ENCODE measurements at regions not wholly inside any gene's neighbourhood (a gene's known extent, or its start where the extent isn't known, plus 50 kb on each side); places are given as distances from the start of the nearest gene placed in this dataset.

- H3K4me3 ChIP-seq: no peak overlapping the region
- intact Hi-C loops (cut with DNase I): no loop called here
- H3K4me1 ChIP-seq: peaks cover 0 to 6% (median 2%) of the 10 kb centered on the region in 4 donors
- WGBS: 94% methylated on average over 4 of the region's 4 CpGs
- no peak for DNase-seq (ENCODE audit: extremely low spot score)
- H3K27ac ChIP-seq (replicated peaks in 1 of 4): no peak overlapping the region
- H3K9me3 ChIP-seq: no peaks in the 10 kb centered on the region
- no peaks in the 10 kb centered on the region for H3K36me3 ChIP-seq
- H3K27me3 ChIP-seq: no peaks in the 10 kb centered on the region
- no peak for TF ChIP-seq POLR2AphosphoS5 (IDR thresholded peaks at IDR 0.05)
- no peak for TF ChIP-seq CTCF (IDR thresholded peaks at IDR 0.05)
- no peak for TF ChIP-seq EP300 (IDR thresholded peaks at IDR 0.05)
- TF ChIP-seq POLR2A (IDR thresholded peaks at IDR 0.05; ENCODE audit: low read depth): no peak
Measured at GRCh38 chr12:92210071-92210470, 64.4 kb upstream of the BTG1 start.

GRCh38 chr12:92208613-92209121, 63.0 kb upstream of the BTG1 start:
- Histone ChIP-seq H3K9me3 (no peaks in the 10 kb centered on the region), H3K27ac (replicated peaks in 1 of 4) (peak overlapping the region in 2 of 4 donors; percentile 7 to 28), H3K4me3 (no peak overlapping the region), H3K36me3 (no peaks in the 10 kb centered on the region), H3K4me1 (peaks cover 0 to 6% (median 2%) of the 10 kb centered on the region in 4 donors), H3K27me3 (no peaks in the 10 kb centered on the region)
- intact Hi-C loops (cut with DNase I): no loop called here
- TF ChIP-seq EP300 (IDR thresholded peaks at IDR 0.05) (no peak), CTCF (IDR thresholded peaks at IDR 0.05) (no peak), POLR2A (IDR thresholded peaks at IDR 0.05; ENCODE audit: low read depth) (no peak), POLR2AphosphoS5 (IDR thresholded peaks at IDR 0.05) (no peak)
- 55% methylated on average over 6 of the region's 6 CpGs for WGBS
- DNase-seq (ENCODE audit: extremely low spot score): no peak

GRCh38 chr12:92206596-92206995, 61.0 kb upstream of the BTG1 start:
- intact Hi-C loops (cut with DNase I): no loop called here
- WGBS: 97% methylated on average over 1 of the region's 1 CpG

GRCh38 chr12:92206011-92206410, 60.4 kb upstream of the BTG1 start:
- no peak for DNase-seq (ENCODE audit: extremely low spot score)
- Histone ChIP-seq H3K27me3 (no peaks in the 10 kb centered on the region), H3K4me1 (peaks cover 0 to 6% (median 2%) of the 10 kb centered on the region in 4 donors), H3K9me3 (no peaks in the 10 kb centered on the region), H3K4me3 (no peak overlapping the region), H3K36me3 (no peaks in the 10 kb centered on the region), H3K27ac (replicated peaks in 1 of 4) (no peak overlapping the region)
- intact Hi-C loops (cut with DNase I): no loop called here
- TF ChIP-seq POLR2A (IDR thresholded peaks at IDR 0.05; ENCODE audit: low read depth) (no peak), EP300 (IDR thresholded peaks at IDR 0.05) (no peak), CTCF (IDR thresholded peaks at IDR 0.05) (no peak), POLR2AphosphoS5 (IDR thresholded peaks at IDR 0.05) (no peak)
- 100% methylated on average over 1 of the region's 1 CpG for WGBS

More at GRCh38 chr12:92206596-92206995, 61.0 kb upstream of the BTG1 start:
- Histone ChIP-seq H3K27ac (replicated peaks in 1 of 4) (no peak overlapping the region), H3K9me3 (no peaks in the 10 kb centered on the region), H3K4me1 (peaks cover 0 to 6% (median 2%) of the 10 kb centered on the region in 4 donors), H3K27me3 (no peaks in the 10 kb centered on the region), H3K36me3 (no peaks in the 10 kb centered on the region), H3K4me3 (no peak overlapping the region)
- no peak for DNase-seq (ENCODE audit: extremely low spot score)
- TF ChIP-seq POLR2AphosphoS5 (IDR thresholded peaks at IDR 0.05): no peak
- TF ChIP-seq CTCF (IDR thresholded peaks at IDR 0.05): no peak
- TF ChIP-seq EP300 (IDR thresholded peaks at IDR 0.05): no peak
- no peak for TF ChIP-seq POLR2A (IDR thresholded peaks at IDR 0.05; ENCODE audit: low read depth)
